Endothelial cell (in vitro differentiated cells): ENCODE measurements at regions not wholly inside any gene's neighbourhood (a gene's known extent, or its start where the extent isn't known, plus 50 kb on each side); places are given as distances from the start of the nearest gene placed in this dataset.

Source experiments
- DNase-seq: peaks from one replicate; pipeline ENCODE4 v3.0.0; 2021; ENCODE audit warnings: low spot score
- H3K27ac Mint-ChIP-seq: one replicate; pipeline ENCODE4 v1.8.0; 2021; ENCODE audit warnings: mixed read lengths, inconsistent platforms; ENCODE audit not compliant: unreplicated experiment
- H3K27me3 Mint-ChIP-seq: one replicate; pipeline ENCODE4 v1.8.0; 2021; ENCODE audit warnings: mild to moderate bottlenecking, moderate library complexity, mixed read lengths, inconsistent platforms; ENCODE audit not compliant: unreplicated experiment
- H3K36me3 Mint-ChIP-seq: one replicate; pipeline ENCODE4 v1.8.0; 2021; ENCODE audit warnings: mild to moderate bottlenecking, low read depth, mixed read lengths, inconsistent platforms; ENCODE audit not compliant: unreplicated experiment
- H3K4me1 Mint-ChIP-seq: one replicate; pipeline ENCODE4 v1.8.0; 2021; ENCODE audit warnings: mild to moderate bottlenecking, mixed read lengths, inconsistent platforms; ENCODE audit not compliant: unreplicated experiment
- H3K4me3 Mint-ChIP-seq: one replicate; pipeline ENCODE4 v1.8.0; 2021; ENCODE audit warnings: mild to moderate bottlenecking, mixed read lengths, inconsistent platforms; ENCODE audit not compliant: unreplicated experiment
- H3K9me3 Mint-ChIP-seq: one replicate; pipeline ENCODE4 v1.8.0; 2021; ENCODE audit warnings: mixed read lengths, inconsistent platforms; ENCODE audit not compliant: unreplicated experiment
- TF ChIP-seq, protein P1 (sequence below): fragments of 200-600 bp; sonication (generic); IDR thresholded peaks from one replicate; pipeline ENCODE4 v1.5.0; 2021; ENCODE audit warnings: antibody characterized with exemption; ENCODE audit not compliant: unreplicated experiment

DNA sequence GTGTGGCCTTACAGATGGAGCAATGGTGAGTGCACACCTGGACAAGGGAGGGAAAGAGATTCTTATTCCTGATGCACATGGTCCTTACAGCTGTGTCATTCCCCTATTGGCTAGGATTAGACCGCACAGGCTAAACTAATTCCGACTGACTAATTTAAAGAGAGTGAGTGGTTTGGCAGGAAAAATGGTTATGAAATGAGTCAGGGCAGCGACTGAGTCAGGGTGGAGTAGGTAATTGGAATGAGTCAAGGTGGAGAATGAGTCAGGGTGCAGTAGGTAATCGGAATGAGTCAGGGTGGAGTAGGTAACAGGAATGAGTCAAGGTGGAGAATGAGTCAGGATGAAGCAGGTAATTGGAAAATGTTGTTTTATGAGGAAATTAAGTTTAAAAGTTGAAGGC is 1353.7 kb upstream of the LRRTM1 start:
- Mint-ChIP-seq H3K9me3 (peaks cover 7% of the 10 kb centered on the region), H3K4me1 (no peaks in the 10 kb centered on the region), H3K36me3 (peaks cover 4% of the 10 kb centered on the region), H3K27me3 (peaks cover 2% of the 10 kb centered on the region), H3K4me3 (no peak overlapping the region), H3K27ac (no peak overlapping the region)
- DNase-seq: no peak
- TF ChIP-seq, protein P1, sequence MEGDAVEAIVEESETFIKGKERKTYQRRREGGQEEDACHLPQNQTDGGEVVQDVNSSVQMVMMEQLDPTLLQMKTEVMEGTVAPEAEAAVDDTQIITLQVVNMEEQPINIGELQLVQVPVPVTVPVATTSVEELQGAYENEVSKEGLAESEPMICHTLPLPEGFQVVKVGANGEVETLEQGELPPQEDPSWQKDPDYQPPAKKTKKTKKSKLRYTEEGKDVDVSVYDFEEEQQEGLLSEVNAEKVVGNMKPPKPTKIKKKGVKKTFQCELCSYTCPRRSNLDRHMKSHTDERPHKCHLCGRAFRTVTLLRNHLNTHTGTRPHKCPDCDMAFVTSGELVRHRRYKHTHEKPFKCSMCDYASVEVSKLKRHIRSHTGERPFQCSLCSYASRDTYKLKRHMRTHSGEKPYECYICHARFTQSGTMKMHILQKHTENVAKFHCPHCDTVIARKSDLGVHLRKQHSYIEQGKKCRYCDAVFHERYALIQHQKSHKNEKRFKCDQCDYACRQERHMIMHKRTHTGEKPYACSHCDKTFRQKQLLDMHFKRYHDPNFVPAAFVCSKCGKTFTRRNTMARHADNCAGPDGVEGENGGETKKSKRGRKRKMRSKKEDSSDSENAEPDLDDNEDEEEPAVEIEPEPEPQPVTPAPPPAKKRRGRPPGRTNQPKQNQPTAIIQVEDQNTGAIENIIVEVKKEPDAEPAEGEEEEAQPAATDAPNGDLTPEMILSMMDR: no peak

DNA sequence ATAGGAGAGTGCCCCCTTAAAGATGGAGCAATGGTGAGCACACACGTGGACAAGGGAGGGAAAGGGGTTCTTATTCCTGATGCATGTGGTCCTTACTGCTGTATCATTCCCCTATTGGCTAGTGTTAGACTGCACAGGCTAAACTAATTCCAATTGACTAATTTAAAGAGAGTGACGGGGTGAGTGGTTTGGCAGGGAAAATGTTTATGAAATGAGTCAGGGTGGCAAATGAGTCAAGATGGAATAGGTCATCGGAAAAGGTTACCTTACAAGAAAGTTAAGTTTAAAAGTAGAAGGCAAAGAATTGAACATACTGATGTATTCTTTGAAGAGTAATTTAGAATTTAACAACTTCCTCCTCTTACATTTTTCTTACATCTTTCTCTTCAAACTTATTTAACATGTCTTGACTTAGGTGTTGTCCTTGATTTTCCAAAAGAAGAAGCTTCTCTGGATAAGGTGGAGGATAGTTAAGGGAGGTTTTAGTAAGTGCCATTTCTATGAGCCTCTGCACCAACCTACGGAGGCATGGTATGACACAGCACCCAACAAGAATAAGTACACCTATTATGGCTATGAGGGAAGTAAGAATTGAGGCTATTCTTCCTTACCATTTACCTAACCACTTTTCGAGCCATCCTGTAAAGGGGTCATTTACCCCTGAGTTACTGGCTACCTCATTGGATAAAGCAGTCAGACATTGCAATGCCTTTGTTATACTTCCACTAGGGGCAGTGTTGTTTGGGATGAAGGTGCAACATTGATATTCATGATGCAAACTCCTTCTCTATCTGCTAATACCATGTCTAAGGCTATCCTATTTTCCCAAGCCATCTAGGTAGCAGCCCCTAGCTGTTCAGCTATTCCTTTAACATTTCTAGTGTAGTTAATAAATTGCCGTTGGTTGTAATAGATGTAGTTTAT is 1345.8 kb upstream of the LRRTM1 start:
- H3K36me3 Mint-ChIP-seq: no peaks in the 10 kb centered on the region
- no peak for DNase-seq
- no peak overlapping the region for H3K27ac Mint-ChIP-seq
- no peak overlapping the region for H3K4me3 Mint-ChIP-seq
- no peaks in the 10 kb centered on the region for H3K4me1 Mint-ChIP-seq
- TF ChIP-seq, protein P1: peak; percentile 16
- no peaks in the 10 kb centered on the region for H3K9me3 Mint-ChIP-seq
- peaks cover 3% of the 10 kb centered on the region for H3K27me3 Mint-ChIP-seq

DNA sequence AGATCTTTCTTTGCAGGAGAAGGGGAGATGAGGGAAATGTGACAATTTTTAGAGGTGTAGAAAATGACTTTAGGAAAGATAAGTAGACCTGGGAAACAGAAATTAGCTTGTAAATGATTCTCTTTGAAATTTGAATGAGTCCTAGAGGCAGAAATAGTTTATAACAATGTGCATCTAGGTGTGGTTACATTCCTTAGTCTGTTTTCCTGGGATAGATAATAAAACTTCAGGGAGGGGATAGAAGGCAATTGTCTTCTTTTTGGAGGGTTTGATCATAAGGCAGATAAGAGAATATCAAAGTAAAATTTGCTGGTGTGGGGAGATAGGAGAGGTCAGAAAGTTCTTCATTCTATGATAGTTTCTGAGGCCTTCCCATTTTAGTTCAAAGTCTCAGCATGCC is 1344.3 kb upstream of the LRRTM1 start:
- Mint-ChIP-seq H3K27ac (no peak overlapping the region), H3K9me3 (no peaks in the 10 kb centered on the region), H3K36me3 (no peaks in the 10 kb centered on the region), H3K4me1 (no peaks in the 10 kb centered on the region), H3K27me3 (peaks cover 3% of the 10 kb centered on the region), H3K4me3 (no peak overlapping the region)
- no peak for DNase-seq
- TF ChIP-seq, protein P1: no peak

DNA sequence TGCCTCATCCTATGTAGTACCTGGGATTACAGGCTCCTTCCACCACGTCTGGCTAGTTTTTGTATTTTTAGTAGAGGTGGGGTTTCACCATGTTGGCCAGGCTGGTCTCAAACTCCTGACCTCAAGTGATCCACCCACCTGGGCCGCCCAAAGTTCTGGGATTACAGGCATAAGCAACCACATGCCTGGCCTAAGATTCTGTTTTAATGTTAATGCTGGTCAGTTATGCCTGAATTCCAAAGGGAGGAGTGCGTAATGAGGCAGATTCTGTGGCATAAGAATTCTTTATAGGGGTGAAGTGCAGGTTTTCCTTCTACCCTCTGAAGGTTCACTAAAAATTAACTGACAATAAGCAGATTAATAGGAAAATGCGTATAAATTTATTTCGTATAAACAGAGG is 1343.8 kb upstream of the LRRTM1 start:
- no peak overlapping the region for H3K4me3 Mint-ChIP-seq
- H3K4me1 Mint-ChIP-seq: no peaks in the 10 kb centered on the region
- peaks cover 3% of the 10 kb centered on the region for H3K27me3 Mint-ChIP-seq
- TF ChIP-seq, protein P1: no peak
- no peaks in the 10 kb centered on the region for H3K36me3 Mint-ChIP-seq
- no peaks in the 10 kb centered on the region for H3K9me3 Mint-ChIP-seq
- DNase-seq: no peak
- no peak overlapping the region for H3K27ac Mint-ChIP-seq

DNA sequence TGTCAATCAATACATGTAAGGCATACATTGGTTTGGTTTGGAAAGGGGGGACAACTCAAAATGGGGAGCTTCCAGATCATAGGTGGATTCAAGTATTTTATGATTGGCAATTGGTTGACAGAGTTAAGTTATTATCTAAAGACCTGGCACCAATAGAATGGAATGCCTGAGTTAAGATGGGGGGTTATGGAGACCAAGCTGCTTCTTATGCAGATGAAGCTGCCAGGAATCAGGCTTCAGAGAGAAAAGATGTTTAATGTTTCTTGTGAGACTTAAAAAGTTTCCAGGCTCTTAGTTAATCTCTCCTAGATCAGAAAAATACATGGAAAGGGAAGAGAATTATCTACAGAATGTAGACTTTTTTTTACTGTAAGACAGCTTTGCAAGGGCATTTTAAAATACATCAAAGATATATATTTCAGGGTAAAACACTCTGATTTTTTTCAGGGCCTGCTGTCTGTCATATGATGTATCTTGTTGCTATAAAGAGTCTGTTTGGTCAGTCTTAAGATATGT is 1343.2 kb upstream of the LRRTM1 start:
- H3K9me3 Mint-ChIP-seq: no peaks in the 10 kb centered on the region
- H3K36me3 Mint-ChIP-seq: no peaks in the 10 kb centered on the region
- no peak overlapping the region for H3K27ac Mint-ChIP-seq
- H3K4me1 Mint-ChIP-seq: no peaks in the 10 kb centered on the region
- H3K4me3 Mint-ChIP-seq: no peak overlapping the region
- DNase-seq: no peak
- TF ChIP-seq, protein P1: no peak
- peaks cover 3% of the 10 kb centered on the region for H3K27me3 Mint-ChIP-seq
